ENCODE measurements at regions not wholly inside any gene's neighbourhood (a gene's known extent, or its start where the extent isn't known, plus 50 kb on each side); places are given as distances from the start of the nearest gene placed in this dataset.

- no peak for DNase-seq (ENCODE audit: low read depth)
These were observed 156.5 kb upstream of the C14orf180 start for GRCh38 chr14:104422837-104423681.

- DNase-seq (ENCODE audit: low read depth) = no peak
These were observed 155.7 kb upstream of the C14orf180 start for GRCh38 chr14:104423701-104424405.

- peak; percentile 0 for DNase-seq (ENCODE audit: low read depth)
These were observed 155.0 kb upstream of the C14orf180 start for GRCh38 chr14:104424406-104425072.

- no peak for DNase-seq (ENCODE audit: low read depth)
These were observed 154.3 kb upstream of the C14orf180 start for GRCh38 chr14:104425171-104425681.

GRCh38 chr14:104425763-104426646 is 153.6 kb upstream of the C14orf180 start:
- no peak for DNase-seq (ENCODE audit: low read depth)

- no peak for DNase-seq (ENCODE audit: low read depth)
These were observed 152.3 kb upstream of the C14orf180 start for GRCh38 chr14:104427131-104427851.

GRCh38 chr14:104428333-104428851 is 151.2 kb upstream of the C14orf180 start:
- no peak for DNase-seq (ENCODE audit: low read depth)

- no peak for DNase-seq (ENCODE audit: low read depth)
These were observed 150.7 kb upstream of the C14orf180 start for GRCh38 chr14:104428860-104429259.

- DNase-seq (ENCODE audit: low read depth) = no peak
These were observed 150.2 kb upstream of the C14orf180 start for GRCh38 chr14:104429291-104429861.

- no peak for DNase-seq (ENCODE audit: low read depth)
These were observed 148.1 kb upstream of the C14orf180 start for GRCh38 chr14:104431351-104431928.

GRCh38 chr14:104431929-104432541 is 147.5 kb upstream of the C14orf180 start:
- DNase-seq (ENCODE audit: low read depth) = no peak

- no peak for DNase-seq (ENCODE audit: low read depth)
These were observed 146.8 kb upstream of the C14orf180 start for GRCh38 chr14:104432611-104433231.

GRCh38 chr14:104433401-104434213 is 146.0 kb upstream of the C14orf180 start:
- DNase-seq (ENCODE audit: low read depth) = no peak

GRCh38 chr14:104434214-104435076 is 145.1 kb upstream of the C14orf180 start:
- DNase-seq (ENCODE audit: low read depth) = no peak

- DNase-seq (ENCODE audit: low read depth) = no peak
These were observed 144.2 kb upstream of the C14orf180 start for GRCh38 chr14:104435147-104436046.

Measured in myocyte (in vitro differentiated cells).